Upper lobe of left lung (tissue), 4 donors: ENCODE measurements at regions not wholly inside any gene's neighbourhood (a gene's known extent, or its start where the extent isn't known, plus 50 kb on each side); places are given as distances from the start of the nearest gene placed in this dataset.

Experiments
- POLR2A ChIP-seq, 4 donors: fragments of 450-650 bp; IDR thresholded peaks; one replicate each; pipeline ENCODE4 v1.5.1; 2016 to 2017; ENCODE audit warnings: antibody characterized with exemption in 4 of 4, mild to moderate bottlenecking in 2 of 4
- POLR2AphosphoS5 ChIP-seq, 2 donors: sonication (generic); formaldehyde crosslinking; IDR thresholded peaks; one replicate each; pipeline ENCODE4 v1.5.1; 2017; ENCODE audit warnings: antibody characterized with exemption in 2 of 2

DNA sequence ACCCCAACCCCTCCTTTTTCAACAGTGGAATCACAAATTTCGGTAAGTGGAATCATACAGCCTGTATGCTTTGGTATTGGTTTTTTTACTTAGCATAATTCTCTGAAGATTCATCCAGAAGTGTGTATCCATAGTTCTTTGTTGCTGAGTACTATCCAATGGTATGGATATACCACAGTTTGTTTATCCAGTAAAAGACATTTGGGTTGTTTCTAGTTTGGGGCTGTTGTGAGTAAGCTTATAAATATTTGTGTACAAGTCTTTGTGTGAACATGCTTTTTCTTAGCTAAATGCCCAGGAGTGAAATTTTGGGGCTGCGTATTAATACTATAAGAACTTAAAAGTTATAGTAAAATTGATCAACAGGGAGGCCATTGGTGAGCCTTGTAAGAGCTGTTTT lies 57.5 kb upstream of the GC start:
- TF ChIP-seq POLR2A (IDR thresholded peaks at IDR 0.05) (no peak), POLR2AphosphoS5 (IDR thresholded peaks at IDR 0.05) (no peak)
